HepG2 (cell line): ENCODE measurements at regions not wholly inside any gene's neighbourhood (a gene's known extent, or its start where the extent isn't known, plus 50 kb on each side); places are given as distances from the start of the nearest gene placed in this dataset.

Source experiments
- ATAC-seq: fragments of 200-7000 bp; cut with Tn5 transposase; 3 replicates; pipeline ENCODE4 v1.9.1; 2020; ENCODE audit warnings: mild to moderate bottlenecking, moderate library complexity
- BruUV-seq: library from RNA; stranded (reverse); fragments of 400-500 nt; replicated peaks from 2 replicates; lab custom pipeline; 2021; lab: Mats Ljungman, UMichigan
- CTCF ChIA-PET: fragments of 300-600 bp; formaldehyde crosslinking; extraction: SDS; loops from one replicate; lab custom pipeline; 2021; ENCODE audit warnings: low total read pairs, inconsistent platforms, low intra/inter-chr PET ratio; lab: Yijun Ruan, JAX
- POLR2A ChIA-PET: fragments of 350-600 bp; sonication (Branson Sonifier 250); formaldehyde crosslinking; loops from one replicate; lab custom pipeline; 2020; ENCODE audit warnings: antibody characterized with exemption, inconsistent platforms; lab: Yijun Ruan, JAX
- DNase-seq: peaks from one replicate; pipeline ENCODE4 v3.0.0-alpha.2; 2015; ENCODE audit warnings: low spot score
- FAIRE-seq: peaks from 3 replicates; lab custom pipeline; 2011; peaks lifted over from hg19 to GRCh38; lab: Jason Lieb, UNC
- H2AFZ ChIP-seq: one replicate; pipeline ENCODE4 v1.6.1; 2011; ENCODE audit warnings: low read length, inconsistent platforms
- H3K27ac ChIP-seq: fragments of 300-600 bp; 3 replicates; pipeline ENCODE4 v1.8.0; 2011; ENCODE audit warnings: mixed run types, mild to moderate bottlenecking, mixed read lengths, low read length, inconsistent platforms; ENCODE audit not compliant: insufficient read depth; ENCODE audit errors: extremely low read length
- H3K27me3 ChIP-seq, 2 experiments: fragments of 200-600 bp in 1 of 2; 2 replicates in 1 of 2; 3 replicates in 1 of 2; pipeline versions ENCODE4 v1.6.0 to v1.8.0; 2011; ENCODE audit warnings: low read length in 2 of 2, mild to moderate bottlenecking in 2 of 2, moderate library complexity in 2 of 2, inconsistent platforms in 1 of 2; ENCODE audit not compliant: insufficient read depth in 2 of 2, control insufficient read depth in 1 of 2
- H3K36me3 ChIP-seq, 2 experiments: fragments of 200-600 bp in 1 of 2; replicated peaks in 1 of 2; 2 replicates in 1 of 2; 3 replicates in 1 of 2; pipeline versions ENCODE4 v1.5.1 to v1.8.0; 2011; ENCODE audit warnings: low read length in 2 of 2, inconsistent platforms in 1 of 2; ENCODE audit not compliant: insufficient read depth in 2 of 2, control insufficient read depth in 1 of 2
- H3K4me1 ChIP-seq: 2 replicates; pipeline ENCODE4 v1.5.1; 2012; ENCODE audit warnings: low read length, inconsistent platforms; ENCODE audit not compliant: insufficient read depth
- H3K4me2 ChIP-seq: 2 replicates; pipeline ENCODE4 v1.6.0; 2011; ENCODE audit warnings: low read depth, low read length, inconsistent platforms
- H3K4me3 ChIP-seq, 3 experiments: fragments of 200-600 bp in 1 of 3; sonication (generic), shearing (Covaris generic) in 1 of 3; replicated peaks in 1 of 3; 2 replicates each; pipeline ENCODE4 v1.5.1; 2011 to 2016; ENCODE audit warnings: low read length in 3 of 3, inconsistent platforms in 2 of 3, low read depth in 2 of 3, mild to moderate bottlenecking in 2 of 3, control low read depth in 1 of 3, mixed read lengths in 1 of 3; ENCODE audit not compliant: insufficient read depth in 1 of 3
- H3K79me2 ChIP-seq: one replicate; pipeline ENCODE4 v1.6.1; 2011; ENCODE audit warnings: low read length, inconsistent platforms; ENCODE audit not compliant: insufficient read depth
- H3K9ac ChIP-seq: 2 replicates; pipeline ENCODE4 v1.6.0; 2011; ENCODE audit warnings: mild to moderate bottlenecking, low read depth, low read length, inconsistent platforms; ENCODE audit not compliant: insufficient read depth
- H3K9me3 ChIP-seq: 2 replicates; pipeline ENCODE4 v1.5.1; 2012; ENCODE audit warnings: mild to moderate bottlenecking, low read length
- H4K20me1 ChIP-seq: 2 replicates; pipeline ENCODE4 v1.6.0; 2011; ENCODE audit warnings: inconsistent platforms, mild to moderate bottlenecking, low read length, moderate library complexity; ENCODE audit not compliant: insufficient read depth
- HDAC1 ChIP-seq: sonication (generic); formaldehyde crosslinking; IDR thresholded peaks from 2 replicates; pipeline ENCODE4 v1.5.1; 2020; ENCODE audit warnings: mild to moderate bottlenecking, missing genetic modification reagents
- HIVEP1 ChIP-seq: sonication (generic); formaldehyde crosslinking; IDR thresholded peaks from 2 replicates; pipeline ENCODE4 v1.4.0; 2020; ENCODE audit warnings: mild to moderate bottlenecking, missing genetic modification reagents
- MEF2D ChIP-seq: sonication (generic); formaldehyde crosslinking; IDR thresholded peaks from 2 replicates; pipeline ENCODE4 v1.5.1; 2020; ENCODE audit warnings: mild to moderate bottlenecking, missing genetic modification reagents
- MTA3 ChIP-seq: sonication (generic); formaldehyde crosslinking; IDR thresholded peaks from 2 replicates; pipeline ENCODE4 v1.4.0; 2020; ENCODE audit warnings: missing genetic modification reagents
- PHF5A ChIP-seq: IDR thresholded peaks from one replicate; pipeline ENCODE4 v1.6.1; 2018; ENCODE audit warnings: low read depth, missing genetic modification reagents; ENCODE audit not compliant: unreplicated experiment
- TMF1 ChIP-seq: sonication (generic); formaldehyde crosslinking; IDR thresholded peaks from 2 replicates; pipeline ENCODE4 v1.8.1; 2022; ENCODE audit warnings: low read depth, missing genetic modification reagents
- ZNF235 ChIP-seq: sonication (generic); formaldehyde crosslinking; IDR thresholded peaks from 2 replicates; pipeline ENCODE4 v1.8.1; 2023; ENCODE audit warnings: mild to moderate bottlenecking, missing genetic modification reagents, borderline replicate concordance
- ZNF547 ChIP-seq: sonication (generic); formaldehyde crosslinking; IDR thresholded peaks from 2 replicates; pipeline ENCODE4 v1.5.1; 2020; ENCODE audit warnings: mild to moderate bottlenecking, missing genetic modification reagents
- ZNF563 ChIP-seq: sonication (generic); formaldehyde crosslinking; IDR thresholded peaks from 2 replicates; pipeline ENCODE4 v1.8.0; 2022; ENCODE audit warnings: mild to moderate bottlenecking, moderate library complexity, missing genetic modification reagents
- ZNF615 ChIP-seq: sonication (generic); formaldehyde crosslinking; IDR thresholded peaks from 2 replicates; pipeline ENCODE4 v1.5.0; 2020; ENCODE audit warnings: mild to moderate bottlenecking, missing genetic modification reagents, borderline replicate concordance
- ZNF660 ChIP-seq: sonication (generic); formaldehyde crosslinking; IDR thresholded peaks from 2 replicates; pipeline ENCODE4 v1.5.1; 2020; ENCODE audit warnings: mild to moderate bottlenecking, low read depth, missing genetic modification reagents, borderline replicate concordance
- ZNF816 ChIP-seq: sonication (generic); formaldehyde crosslinking; IDR thresholded peaks from 2 replicates; pipeline ENCODE4 v1.8.0; 2022; ENCODE audit warnings: missing genetic modification reagents, mild to moderate bottlenecking, borderline replicate concordance
- ZNF83 ChIP-seq: sonication (generic); formaldehyde crosslinking; IDR thresholded peaks from 2 replicates; pipeline ENCODE4 v1.4.0; 2020; ENCODE audit warnings: missing genetic modification reagents, mild to moderate bottlenecking, borderline replicate concordance
- ZNF850 ChIP-seq: sonication (generic); formaldehyde crosslinking; conservative IDR thresholded peaks from 2 replicates; pipeline ENCODE4 v1.9.0; 2021; ENCODE audit warnings: mild to moderate bottlenecking, missing genetic modification reagents
- WGBS: methylation state at CpG from one replicate; pipeline ENCODE4 v1.1.6; 2017; ENCODE audit warnings: low lambda C conversion rate; 5-methylcytosine and 5-hydroxymethylcytosine counted together
- in situ Hi-C: cut with HindIII; loops from 2 replicates; pipeline ENCODE4 v1.10.0; 2017; ENCODE audit warnings: low pct_unique_long_range_greater_than_20kb; ENCODE audit not compliant: extremely low pct_ligation_motif_present
- intact Hi-C: fragments of 100-400 bp; cut with micrococcal nuclease; formaldehyde crosslinking; loops from one replicate; pipeline ENCODE4 v1.10.0; 2022; ENCODE audit not compliant: unreplicated experiment
- TF ChIP-seq, protein P1 (sequence below): IDR thresholded peaks from 2 replicates; pipeline ENCODE4 v1.6.1; 2016; ENCODE audit warnings: mild to moderate bottlenecking, missing biosample characterization, missing genetic modification reagents
- TF ChIP-seq, protein P2 (sequence below): sonication (generic); formaldehyde crosslinking; IDR thresholded peaks from 2 replicates; pipeline ENCODE4 v1.4.0; 2020; ENCODE audit warnings: mild to moderate bottlenecking, missing genetic modification reagents

DNA sequence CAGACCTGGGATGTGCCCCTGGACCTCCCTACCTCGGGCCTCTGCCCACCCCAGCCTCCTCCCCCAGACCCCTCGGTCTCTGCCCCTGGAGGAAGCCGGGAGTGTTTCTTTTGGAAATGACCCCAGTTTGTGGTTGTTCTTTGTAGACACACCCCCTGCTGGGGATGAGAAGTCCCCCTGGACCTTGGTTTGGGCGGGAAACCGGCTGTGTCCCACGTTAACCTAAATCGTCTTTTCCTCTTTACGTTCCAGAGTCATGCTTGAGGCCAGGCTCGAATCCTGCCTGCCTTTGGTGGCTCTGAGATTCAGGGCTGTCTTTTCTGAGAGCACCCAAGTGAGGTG lies 116.6 kb downstream of the METRNL start:
- peaks cover 6% of the 10 kb centered on the region; the same call in 1 of the 2 replicates for H4K20me1 ChIP-seq
- FAIRE-seq (no peak), DNase-seq (no peak), ATAC-seq (no peak)
- ChIA-PET CTCF (no interaction called here), POLR2A (no interaction called here)
- no peak overlapping the region for H3K27ac ChIP-seq
- 12% methylated on average over 9 of the region's 9 CpGs for WGBS
- H3K4me2 ChIP-seq, result no peak overlapping the region
- peaks cover 12 to 67% of the 10 kb centered on the region in 2 experiments for H3K27me3 ChIP-seq
- H3K9me3 ChIP-seq, result no peaks in the 10 kb centered on the region
- no peaks in the 10 kb centered on the region for H3K4me1 ChIP-seq
- H3K4me3 ChIP-seq, result no peak overlapping the region
- intact Hi-C loops (no loop called here), in situ Hi-C loops (no loop called here)
- no TSS peak for BruUV-seq
- H3K9ac ChIP-seq, result no peak overlapping the region
- H2AFZ ChIP-seq, result no peak overlapping the region
- TF ChIP-seq ZNF850 (CRISPR knock-in tag) (no peak), ZNF660 (CRISPR knock-in tag) (no peak), TMF1 (CRISPR knock-in tag) (no peak), MEF2D (CRISPR knock-in tag) (no peak), HIVEP1 (CRISPR knock-in tag) (no peak), PHF5A (CRISPR knock-in tag) (no peak), ZNF547 (no peak), ZNF563 (CRISPR knock-in tag) (no peak), ZNF816 (CRISPR knock-in tag) (no peak), ZNF83 (CRISPR knock-in tag) (no peak), ZNF615 (CRISPR knock-in tag) (no peak), ZNF235 (CRISPR knock-in tag) (no peak), MTA3 (CRISPR knock-in tag) (no peak), HDAC1 (no peak)
- TF ChIP-seq, protein P1, sequence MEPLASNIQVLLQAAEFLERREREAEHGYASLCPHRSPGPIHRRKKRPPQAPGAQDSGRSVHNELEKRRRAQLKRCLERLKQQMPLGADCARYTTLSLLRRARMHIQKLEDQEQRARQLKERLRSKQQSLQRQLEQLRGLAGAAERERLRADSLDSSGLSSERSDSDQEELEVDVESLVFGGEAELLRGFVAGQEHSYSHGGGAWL, result no peak
- TF ChIP-seq, protein P2, sequence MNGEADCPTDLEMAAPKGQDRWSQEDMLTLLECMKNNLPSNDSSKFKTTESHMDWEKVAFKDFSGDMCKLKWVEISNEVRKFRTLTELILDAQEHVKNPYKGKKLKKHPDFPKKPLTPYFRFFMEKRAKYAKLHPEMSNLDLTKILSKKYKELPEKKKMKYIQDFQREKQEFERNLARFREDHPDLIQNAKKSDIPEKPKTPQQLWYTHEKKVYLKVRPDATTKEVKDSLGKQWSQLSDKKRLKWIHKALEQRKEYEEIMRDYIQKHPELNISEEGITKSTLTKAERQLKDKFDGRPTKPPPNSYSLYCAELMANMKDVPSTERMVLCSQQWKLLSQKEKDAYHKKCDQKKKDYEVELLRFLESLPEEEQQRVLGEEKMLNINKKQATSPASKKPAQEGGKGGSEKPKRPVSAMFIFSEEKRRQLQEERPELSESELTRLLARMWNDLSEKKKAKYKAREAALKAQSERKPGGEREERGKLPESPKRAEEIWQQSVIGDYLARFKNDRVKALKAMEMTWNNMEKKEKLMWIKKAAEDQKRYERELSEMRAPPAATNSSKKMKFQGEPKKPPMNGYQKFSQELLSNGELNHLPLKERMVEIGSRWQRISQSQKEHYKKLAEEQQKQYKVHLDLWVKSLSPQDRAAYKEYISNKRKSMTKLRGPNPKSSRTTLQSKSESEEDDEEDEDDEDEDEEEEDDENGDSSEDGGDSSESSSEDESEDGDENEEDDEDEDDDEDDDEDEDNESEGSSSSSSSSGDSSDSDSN, result no peak
- H3K79me2 ChIP-seq, result no peaks in the 10 kb centered on the region
- H3K36me3 ChIP-seq, result no peaks in the 10 kb centered on the region
